Activated naive CD8-positive, alpha-beta T cell (primary cell): ENCODE measurements at regions not wholly inside any gene's neighbourhood (a gene's known extent, or its start where the extent isn't known, plus 50 kb on each side); places are given as distances from the start of the nearest gene placed in this dataset.

Experiments used
- H3K27ac Mint-ChIP-seq: one replicate; pipeline ENCODE4 v1.8.0; 2021; ENCODE audit warnings: mixed read lengths
- H3K27me3 Mint-ChIP-seq: one replicate; pipeline ENCODE4 v1.8.0; 2021; ENCODE audit warnings: mixed read lengths
- H3K36me3 Mint-ChIP-seq: one replicate; pipeline ENCODE4 v1.8.0; 2021; ENCODE audit warnings: mixed read lengths
- H3K4me1 Mint-ChIP-seq: one replicate; pipeline ENCODE4 v1.8.0; 2021; ENCODE audit warnings: low read depth, mixed read lengths
- H3K4me3 Mint-ChIP-seq: one replicate; pipeline ENCODE4 v1.8.0; 2021; ENCODE audit warnings: mild to moderate bottlenecking, mixed read lengths
- H3K9me3 Mint-ChIP-seq: one replicate; pipeline ENCODE4 v1.8.0; 2021; ENCODE audit warnings: low read depth, mixed read lengths

DNA sequence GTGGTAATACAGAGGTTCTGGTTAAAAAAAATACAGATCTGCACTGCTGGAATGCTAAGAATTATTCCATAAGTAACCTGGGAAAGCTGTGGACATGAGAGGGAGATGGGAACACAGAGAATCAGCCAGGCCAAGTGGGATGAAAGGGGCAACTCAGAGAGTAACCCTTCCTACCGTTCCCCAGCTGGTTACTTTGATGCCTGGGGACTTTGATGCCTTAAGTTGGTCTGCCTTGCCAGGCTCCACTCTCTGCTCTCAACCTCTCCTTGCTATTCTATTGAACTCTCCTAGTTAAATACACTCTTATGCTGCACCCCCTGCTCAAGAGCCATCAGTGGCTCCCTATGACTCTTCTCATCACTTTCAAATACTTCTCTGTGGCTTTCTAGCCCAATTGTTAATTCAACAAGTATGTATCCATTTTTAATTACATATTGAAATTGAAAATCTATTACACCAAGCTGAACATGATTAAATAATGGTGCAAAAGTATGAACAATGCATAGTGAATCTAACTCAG, 315.5 kb downstream of the TLE3 start:
- Mint-ChIP-seq H3K4me3 (peak overlapping the region; percentile 20), H3K36me3 (no peaks in the 10 kb centered on the region), H3K27ac (no peak overlapping the region)

GRCh38 chr15:69782809-69783208, 314.9 kb downstream of the TLE3 start:
- no peaks in the 10 kb centered on the region for H3K36me3 Mint-ChIP-seq

More for the DNA sequence above, 315.5 kb downstream of the TLE3 start:
- Mint-ChIP-seq H3K4me1 (peaks cover 30% of the 10 kb centered on the region), H3K9me3 (no peaks in the 10 kb centered on the region), H3K27me3 (peaks cover 13% of the 10 kb centered on the region)

GRCh38 chr15:69783211-69783610, 314.5 kb downstream of the TLE3 start:
- Mint-ChIP-seq H3K27me3 (peaks cover 14% of the 10 kb centered on the region), H3K36me3 (no peaks in the 10 kb centered on the region), H3K27ac (no peak overlapping the region), H3K9me3 (no peaks in the 10 kb centered on the region), H3K4me1 (peaks cover 30% of the 10 kb centered on the region), H3K4me3 (no peak overlapping the region)

More at GRCh38 chr15:69782809-69783208, 314.9 kb downstream of the TLE3 start:
- Mint-ChIP-seq H3K4me3 (no peak overlapping the region), H3K4me1 (peaks cover 30% of the 10 kb centered on the region), H3K9me3 (no peaks in the 10 kb centered on the region), H3K27me3 (peaks cover 14% of the 10 kb centered on the region), H3K27ac (no peak overlapping the region)

- peaks cover 14% of the 10 kb centered on the region for H3K27me3 Mint-ChIP-seq
- peaks cover 30% of the 10 kb centered on the region for H3K4me1 Mint-ChIP-seq
- H3K36me3 Mint-ChIP-seq, result no peaks in the 10 kb centered on the region
- H3K4me3 Mint-ChIP-seq, result no peak overlapping the region
- no peaks in the 10 kb centered on the region for H3K9me3 Mint-ChIP-seq
- no peak overlapping the region for H3K27ac Mint-ChIP-seq
These were observed 312.7 kb downstream of the TLE3 start for GRCh38 chr15:69784798-69785566.

DNA sequence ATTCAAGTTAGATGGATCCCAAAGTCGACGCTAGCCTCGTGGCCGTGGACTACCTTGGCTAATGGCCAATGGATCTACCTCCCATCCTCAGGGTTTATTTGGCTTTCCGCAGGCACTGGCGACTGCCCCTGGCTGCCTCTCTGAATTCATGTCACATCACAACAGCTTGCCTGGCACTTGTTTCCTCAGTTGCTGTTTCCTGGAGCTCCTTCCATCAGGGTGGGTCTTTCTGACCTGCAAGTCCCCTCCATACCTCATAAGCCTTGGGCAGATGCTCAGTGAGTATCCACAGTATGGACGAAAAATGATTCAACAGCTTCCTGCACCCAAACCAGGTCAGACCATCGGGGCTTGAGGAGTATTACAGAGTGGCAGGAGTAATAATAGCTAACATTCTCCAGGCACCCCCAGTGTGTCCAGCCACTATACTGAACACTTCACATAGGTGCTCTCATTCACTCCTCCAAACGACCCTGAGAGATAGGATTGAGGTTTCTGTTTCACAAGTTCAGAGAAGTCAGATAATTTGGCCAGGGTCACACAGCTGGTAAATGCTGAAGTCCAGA, 311.5 kb downstream of the TLE3 start:
- Mint-ChIP-seq H3K36me3 (no peaks in the 10 kb centered on the region), H3K4me3 (no peak overlapping the region), H3K4me1 (peaks cover 24% of the 10 kb centered on the region), H3K9me3 (peaks cover under 1% of the 10 kb centered on the region), H3K27ac (no peak overlapping the region), H3K27me3 (peaks cover 16% of the 10 kb centered on the region)

GRCh38 chr15:69787791-69788190, 309.9 kb downstream of the TLE3 start:
- H3K27me3 Mint-ChIP-seq, result peaks cover 14% of the 10 kb centered on the region
- no peak overlapping the region for H3K4me3 Mint-ChIP-seq
- peaks cover 11% of the 10 kb centered on the region for H3K4me1 Mint-ChIP-seq
- no peaks in the 10 kb centered on the region for H3K36me3 Mint-ChIP-seq
- no peak overlapping the region for H3K27ac Mint-ChIP-seq
- peaks cover 4% of the 10 kb centered on the region for H3K9me3 Mint-ChIP-seq

DNA sequence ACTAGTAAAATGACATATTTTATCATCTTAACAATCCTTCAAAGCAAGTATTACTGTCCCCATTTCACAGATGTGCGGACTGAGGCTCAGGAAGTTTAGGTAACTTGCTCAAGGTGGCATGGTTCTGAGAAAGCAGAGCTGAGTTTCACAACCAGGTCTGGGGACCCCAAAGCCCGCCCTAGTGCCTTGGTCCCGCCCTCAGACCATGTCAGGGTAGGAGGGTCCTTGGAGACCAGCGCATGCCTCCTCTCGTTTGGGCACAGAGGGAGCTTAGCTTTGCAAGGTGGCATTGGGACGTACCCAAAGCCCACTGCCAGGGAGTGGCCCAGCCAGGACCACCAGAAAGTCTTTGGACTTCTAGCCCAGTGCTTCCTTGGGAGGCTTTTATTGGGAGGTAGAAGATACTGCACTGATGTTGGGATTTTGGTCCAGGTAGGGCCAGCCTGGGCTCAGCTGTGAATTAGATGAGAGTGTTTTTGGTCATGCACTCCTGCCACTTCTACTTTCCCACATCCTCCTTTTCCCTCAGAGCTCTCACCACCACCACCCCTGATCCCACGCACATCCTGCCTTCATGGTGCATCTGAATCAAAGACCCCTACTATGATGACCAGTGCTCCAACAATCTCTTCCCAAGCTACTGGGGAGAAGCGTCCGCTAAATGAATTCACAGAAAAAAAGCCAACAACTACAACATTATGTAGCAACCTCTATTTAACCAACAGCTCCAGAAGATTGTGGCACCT, 307.9 kb downstream of the TLE3 start:
- Mint-ChIP-seq H3K4me1 (no peaks in the 10 kb centered on the region), H3K9me3 (peaks cover 4% of the 10 kb centered on the region), H3K27ac (no peak overlapping the region), H3K4me3 (no peak overlapping the region), H3K36me3 (no peaks in the 10 kb centered on the region), H3K27me3 (peaks cover 8% of the 10 kb centered on the region)

- Mint-ChIP-seq H3K4me1 (no peaks in the 10 kb centered on the region), H3K27me3 (peaks cover 8% of the 10 kb centered on the region), H3K27ac (no peak overlapping the region), H3K9me3 (peaks cover 4% of the 10 kb centered on the region), H3K36me3 (no peaks in the 10 kb centered on the region), H3K4me3 (no peak overlapping the region)
These were observed 307.1 kb downstream of the TLE3 start for GRCh38 chr15:69790632-69791031.

GRCh38 chr15:69792823-69793222, 304.9 kb downstream of the TLE3 start:
- Mint-ChIP-seq H3K27me3 (peaks cover 3% of the 10 kb centered on the region), H3K9me3 (peaks cover 4% of the 10 kb centered on the region), H3K27ac (no peak overlapping the region), H3K36me3 (no peaks in the 10 kb centered on the region), H3K4me3 (no peak overlapping the region), H3K4me1 (no peaks in the 10 kb centered on the region)

DNA sequence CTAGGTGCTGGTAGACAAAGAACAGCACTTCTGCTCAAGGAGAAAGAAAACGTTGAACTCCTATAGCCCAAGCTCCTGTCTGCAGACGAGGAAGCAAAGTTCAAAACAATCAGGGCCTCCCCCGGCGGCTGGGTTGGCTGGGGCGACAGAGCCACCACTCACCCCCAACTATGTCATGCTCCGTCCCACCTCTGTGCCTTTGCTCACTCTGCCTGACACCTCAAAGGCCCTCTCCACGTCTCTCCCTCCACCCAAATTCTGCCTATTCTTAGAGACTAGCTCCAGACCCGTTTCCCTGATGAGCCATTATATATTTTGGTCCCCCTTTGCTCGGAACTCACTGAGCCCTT, 304.3 kb downstream of the TLE3 start:
- no peak overlapping the region for H3K27ac Mint-ChIP-seq
- H3K27me3 Mint-ChIP-seq, result peaks cover 3% of the 10 kb centered on the region
- H3K36me3 Mint-ChIP-seq, result no peaks in the 10 kb centered on the region
- no peak overlapping the region for H3K4me3 Mint-ChIP-seq
- H3K4me1 Mint-ChIP-seq, result no peaks in the 10 kb centered on the region
- H3K9me3 Mint-ChIP-seq, result peaks cover 4% of the 10 kb centered on the region

- Mint-ChIP-seq H3K27ac (no peak overlapping the region), H3K36me3 (no peaks in the 10 kb centered on the region), H3K4me1 (peaks cover 2% of the 10 kb centered on the region), H3K27me3 (peaks cover 3% of the 10 kb centered on the region), H3K4me3 (no peak overlapping the region), H3K9me3 (peaks cover 4% of the 10 kb centered on the region)
These were observed 303.8 kb downstream of the TLE3 start for GRCh38 chr15:69793781-69794451.

DNA sequence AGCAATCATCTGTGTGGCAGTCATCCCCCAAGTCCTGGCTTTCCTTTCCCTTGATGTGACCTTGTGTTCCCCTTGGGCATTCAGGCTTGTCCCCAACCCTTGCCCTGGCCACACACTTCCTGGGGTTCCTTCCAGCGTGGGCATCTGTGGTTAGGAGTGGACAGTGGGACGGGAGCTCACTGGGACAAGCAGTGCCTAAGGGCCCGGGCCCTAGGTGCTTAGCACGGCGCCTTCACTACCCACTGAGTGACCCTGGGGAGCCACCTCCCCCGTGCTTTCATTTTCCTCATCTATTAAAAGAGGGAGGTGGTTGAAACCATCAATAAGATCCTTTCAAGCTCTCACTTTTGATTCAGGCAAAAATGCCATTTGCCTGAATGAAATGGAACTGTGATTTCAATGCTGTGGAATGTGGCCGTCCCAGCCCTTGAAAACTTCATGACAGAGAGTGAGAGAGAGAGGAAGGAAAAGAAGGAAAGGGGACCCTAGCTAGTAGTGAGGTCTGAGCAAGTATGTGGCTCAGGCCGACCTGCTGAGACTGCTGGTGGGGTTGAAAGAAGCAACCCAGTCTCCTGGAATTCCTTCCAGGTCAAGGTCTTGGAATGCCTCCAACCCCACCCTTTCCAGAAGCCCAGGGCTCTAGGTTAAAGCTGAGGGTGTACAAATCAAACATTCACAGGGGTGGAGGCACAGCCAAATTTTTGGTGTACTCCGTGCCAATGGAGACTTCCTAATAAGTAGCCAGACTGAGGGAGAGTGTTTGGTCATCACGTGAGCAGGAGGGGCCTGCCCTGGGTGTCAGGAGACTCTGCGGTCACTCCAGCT, 302.9 kb downstream of the TLE3 start:
- peaks cover 3% of the 10 kb centered on the region for H3K4me1 Mint-ChIP-seq
- no peak overlapping the region for H3K4me3 Mint-ChIP-seq
- no peaks in the 10 kb centered on the region for H3K36me3 Mint-ChIP-seq
- peaks cover 4% of the 10 kb centered on the region for H3K9me3 Mint-ChIP-seq
- no peak overlapping the region for H3K27ac Mint-ChIP-seq
- H3K27me3 Mint-ChIP-seq, result peaks cover 3% of the 10 kb centered on the region

DNA sequence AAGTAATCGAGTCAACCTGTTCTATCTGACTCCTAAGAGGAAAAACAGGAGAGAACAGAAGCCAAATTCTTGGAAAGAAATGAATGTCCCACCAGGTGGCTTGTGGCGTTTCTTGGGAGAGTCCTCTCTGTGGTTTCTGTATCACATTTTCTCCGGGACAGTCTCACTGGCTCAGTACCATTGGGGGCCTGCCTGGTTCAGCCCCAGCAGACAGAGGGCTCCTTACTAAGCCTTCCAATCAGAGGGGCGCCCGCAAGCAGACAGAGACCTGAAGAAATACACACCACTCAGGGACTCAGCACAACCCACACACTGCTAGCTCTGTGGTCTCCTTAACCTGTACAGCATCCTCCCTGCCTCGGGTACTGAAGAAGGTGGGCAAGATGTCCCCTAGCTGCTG, 302.1 kb downstream of the TLE3 start:
- Mint-ChIP-seq H3K4me3 (no peak overlapping the region), H3K27me3 (no peaks in the 10 kb centered on the region), H3K9me3 (peaks cover 4% of the 10 kb centered on the region), H3K27ac (no peak overlapping the region), H3K4me1 (peaks cover 3% of the 10 kb centered on the region), H3K36me3 (no peaks in the 10 kb centered on the region)

DNA sequence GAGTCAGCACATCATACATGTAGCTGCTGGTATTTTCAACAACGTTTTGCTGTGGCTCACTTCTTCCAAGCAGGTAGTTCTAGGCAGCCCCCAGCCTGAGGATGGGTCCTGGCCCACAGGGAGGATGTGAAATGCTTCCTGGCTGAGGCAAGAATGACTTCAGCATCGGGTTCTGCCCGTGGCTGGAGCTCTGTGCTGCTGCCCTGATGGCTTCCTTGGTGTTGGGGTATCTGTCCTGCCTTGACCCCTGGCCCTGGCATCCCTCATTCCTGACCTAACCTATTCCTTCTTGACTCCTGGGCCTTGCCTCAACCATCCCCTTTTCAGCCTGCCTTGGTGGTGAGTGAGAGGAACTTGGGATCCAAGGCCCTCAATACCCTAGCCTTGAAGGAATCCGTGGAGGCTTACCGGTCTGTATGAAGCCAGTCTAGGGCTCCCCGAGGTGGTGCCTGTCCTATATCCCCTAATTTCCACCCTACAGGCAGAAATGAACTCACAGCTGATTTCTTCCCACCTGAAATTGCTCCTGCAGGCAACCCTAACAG, 300.6 kb downstream of the TLE3 start:
- Mint-ChIP-seq H3K9me3 (no peaks in the 10 kb centered on the region), H3K27ac (no peak overlapping the region), H3K4me3 (no peak overlapping the region), H3K36me3 (no peaks in the 10 kb centered on the region), H3K27me3 (no peaks in the 10 kb centered on the region), H3K4me1 (peaks cover 3% of the 10 kb centered on the region)
